ENCODE measurements at regions not wholly inside any gene's neighbourhood (a gene's known extent, or its start where the extent isn't known, plus 50 kb on each side); places are given as distances from the start of the nearest gene placed in this dataset.

- no peaks in the 10 kb centered on the region for H3K36me3 ChIP-seq
- no peaks in the 10 kb centered on the region for H3K9me3 ChIP-seq
- ATAC-seq (no peak), DNase-seq (no peak)
- no peak overlapping the region for H3K4me3 ChIP-seq
- H3K27me3 ChIP-seq: no peaks in the 10 kb centered on the region
- intact Hi-C loops (cut with DNase I; ENCODE audit: low total_unique reads) (no loop called here), in situ Hi-C loops (cut with MboI; ENCODE audit: low sequenced_read_pairs in 4 of 4) (no loop called here)
- TF ChIP-seq POLR2A (IDR thresholded peaks at IDR 0.05): no peak
- H3K4me1 ChIP-seq: no peaks in the 10 kb centered on the region
- H3K27ac ChIP-seq: no peak overlapping the region
Observed at GRCh38 chr13:27728271-27728670, 64.0 kb upstream of the GSX1 start.

GRCh38 chr13:27730191-27730590 lies 62.1 kb upstream of the GSX1 start:
- Histone ChIP-seq H3K4me1 (no peaks in the 10 kb centered on the region), H3K27ac (no peak overlapping the region), H3K36me3 (no peaks in the 10 kb centered on the region), H3K27me3 (no peaks in the 10 kb centered on the region), H3K9me3 (no peaks in the 10 kb centered on the region), H3K4me3 (no peak overlapping the region)
- no peak for TF ChIP-seq POLR2A (IDR thresholded peaks at IDR 0.05)
- no peak for TF ChIP-seq CTCF (IDR thresholded peaks at IDR 0.05 in 4 of 5, conservative IDR thresholded peaks at IDR 0.05 in 1 of 5)
- no peak for DNase-seq
- intact Hi-C loops (cut with DNase I; ENCODE audit: low total_unique reads): no loop called here
- in situ Hi-C loops (cut with MboI; ENCODE audit: low sequenced_read_pairs in 4 of 4): no loop called here
- ATAC-seq: no peak

All from gastrocnemius medialis (tissue), 4 donors.